HEK293T (cell line): ENCODE measurements at regions not wholly inside any gene's neighbourhood (a gene's known extent, or its start where the extent isn't known, plus 50 kb on each side); places are given as distances from the start of the nearest gene placed in this dataset.

ENCODE experiments used
- CTCF ChIA-PET: fragments of 350-600 bp; formaldehyde crosslinking; extraction: SDS; loops from one replicate; lab custom pipeline; 2021; ENCODE audit warnings: antibody characterized with exemption, inconsistent platforms; lab: Yijun Ruan, JAX
- POLR2A ChIA-PET: fragments of 350-600 bp; formaldehyde crosslinking; extraction: SDS; loops from one replicate; lab custom pipeline; 2020; ENCODE audit warnings: antibody characterized with exemption, inconsistent platforms; lab: Yijun Ruan, JAX
- DNase-seq: peaks from one replicate; pipeline ENCODE4 v3.0.0; 2012; ENCODE audit warnings: mixed read lengths; ENCODE audit errors: extremely low spot score
- ARNT ChIP-seq: fragments of 450-650 bp; IDR thresholded peaks from 2 replicates; pipeline ENCODE4 v1.6.1; 2017; ENCODE audit warnings: mild to moderate bottlenecking
- BHLHE40 ChIP-seq: fragments of 450-650 bp; IDR thresholded peaks from 2 replicates; pipeline ENCODE4 v1.6.1; 2016; ENCODE audit warnings: mild to moderate bottlenecking, moderate library complexity, borderline replicate concordance
- CTBP1 ChIP-seq: fragments of 450-650 bp; IDR thresholded peaks from 2 replicates; pipeline ENCODE4 v1.6.1; 2016; ENCODE audit warnings: borderline replicate concordance
- ELF4 ChIP-seq: fragments of 450-650 bp; IDR thresholded peaks from 2 replicates; pipeline ENCODE4 v1.6.1; 2017; ENCODE audit warnings: antibody characterized with exemption
- FOXA1 ChIP-seq: fragments of 450-650 bp; IDR thresholded peaks from 2 replicates; pipeline ENCODE4 v1.6.1; 2016; ENCODE audit warnings: mild to moderate bottlenecking
- FOXK2 ChIP-seq: fragments of 450-650 bp; IDR thresholded peaks from 2 replicates; pipeline ENCODE4 v1.6.1; 2016; ENCODE audit warnings: mild to moderate bottlenecking
- FOXM1 ChIP-seq: fragments of 450-650 bp; IDR thresholded peaks from 2 replicates; pipeline ENCODE4 v1.6.1; 2017; ENCODE audit warnings: mild to moderate bottlenecking, borderline replicate concordance
- HDGF ChIP-seq: fragments of 450-650 bp; IDR thresholded peaks from 2 replicates; pipeline ENCODE4 v1.6.1; 2017; ENCODE audit warnings: antibody characterized with exemption, borderline replicate concordance
- L3MBTL2 ChIP-seq: fragments of 450-650 bp; conservative IDR thresholded peaks from 2 replicates; pipeline ENCODE4 v1.6.1; 2016; ENCODE audit warnings: mild to moderate bottlenecking
- LEF1 ChIP-seq: fragments of 450-650 bp; IDR thresholded peaks from 2 replicates; pipeline ENCODE4 v1.6.1; 2017; ENCODE audit warnings: mild to moderate bottlenecking, borderline replicate concordance
- NFRKB ChIP-seq: fragments of 450-650 bp; IDR thresholded peaks from 2 replicates; pipeline ENCODE4 v1.6.1; 2016; ENCODE audit warnings: mild to moderate bottlenecking, moderate library complexity
- PKNOX1 ChIP-seq: fragments of 450-650 bp; IDR thresholded peaks from 2 replicates; pipeline ENCODE4 v1.6.1; 2016
- SP1 ChIP-seq: fragments of 450-650 bp; IDR thresholded peaks from 2 replicates; pipeline ENCODE4 v1.6.1; 2017
- SUZ12 ChIP-seq: fragments of 450-650 bp; IDR thresholded peaks from 2 replicates; pipeline ENCODE4 v1.6.1; 2016; ENCODE audit warnings: mild to moderate bottlenecking
- TARDBP ChIP-seq: fragments of 450-650 bp; IDR thresholded peaks from 2 replicates; pipeline ENCODE4 v1.6.1; 2016
- ZNF384 ChIP-seq: fragments of 450-650 bp; IDR thresholded peaks from 2 replicates; pipeline ENCODE4 v1.6.1; 2016

GRCh38 chr14:66174453-66174891 is 311.7 kb upstream of the CCDC196 start:
- POLR2A ChIA-PET = interaction anchor here (1.1 kb wide), 1 partner anchor 9 kb away, joined by 3 read pairs; no protein-coding TSS in a partner anchor

GRCh38 chr14:66177935-66178334 is 308.2 kb upstream of the CCDC196 start:
- TF ChIP-seq TARDBP (no peak), FOXA1 (no peak), ARNT (no peak), CTBP1 (no peak), HDGF (no peak)
- DNase-seq = no peak
- ChIA-PET POLR2A (no interaction called here), CTCF (no interaction called here)

More at GRCh38 chr14:66174453-66174891, 311.7 kb upstream of the CCDC196 start:
- CTCF ChIA-PET = interaction anchor here (0.8 kb wide), 1 partner anchor 214 kb away, joined by 3 read pairs; no protein-coding TSS in a partner anchor
- no peak for DNase-seq
- TF ChIP-seq ZNF384 = no peak
- no peak for TF ChIP-seq FOXM1
- no peak for TF ChIP-seq SUZ12
- no peak for TF ChIP-seq FOXK2
- no peak for TF ChIP-seq LEF1
- TF ChIP-seq SP1 = no peak
- TF ChIP-seq FOXA1 = no peak
- TF ChIP-seq NFRKB = no peak
- TF ChIP-seq CTBP1 = no peak
- TF ChIP-seq PKNOX1 = no peak
- TF ChIP-seq ARNT = no peak
- TF ChIP-seq ELF4 = no peak
- no peak for TF ChIP-seq HDGF
- TF ChIP-seq BHLHE40 = no peak
- TF ChIP-seq TARDBP = no peak
- no peak for TF ChIP-seq L3MBTL2

GRCh38 chr14:66196670-66197069 is 289.5 kb upstream of the CCDC196 start:
- CTCF ChIA-PET = no interaction called here
- DNase-seq = no peak
- POLR2A ChIA-PET = no interaction called here
- TF ChIP-seq TARDBP = no peak
- TF ChIP-seq ZNF384 = no peak

- ChIA-PET POLR2A (no interaction called here), CTCF (no interaction called here)
- TF ChIP-seq NFRKB (no peak), TARDBP (no peak), L3MBTL2 (no peak), CTBP1 (no peak), ELF4 (no peak), SP1 (no peak), FOXA1 (no peak), SUZ12 (no peak), PKNOX1 (no peak), ZNF384 (no peak), LEF1 (no peak)
- DNase-seq = no peak
Measured at GRCh38 chr14:66197276-66197675, 288.9 kb upstream of the CCDC196 start.

- CTCF ChIA-PET = no interaction called here
- TF ChIP-seq PKNOX1 = no peak
- no peak for TF ChIP-seq SP1
- no peak for TF ChIP-seq NFRKB
- no peak for TF ChIP-seq HDGF
- no peak for TF ChIP-seq ARNT
- TF ChIP-seq TARDBP = no peak
- no peak for TF ChIP-seq FOXA1
- no peak for TF ChIP-seq L3MBTL2
- no peak for TF ChIP-seq BHLHE40
- TF ChIP-seq ELF4 = no peak
- DNase-seq = no peak
- POLR2A ChIA-PET = no interaction called here
Measured at GRCh38 chr14:66206554-66206953, 279.6 kb upstream of the CCDC196 start.

GRCh38 chr14:66216763-66217162 is 269.4 kb upstream of the CCDC196 start:
- no peak for TF ChIP-seq LEF1
- no peak for TF ChIP-seq SP1
- DNase-seq = no peak
- ChIA-PET CTCF (no interaction called here), POLR2A (no interaction called here)

GRCh38 chr14:66219886-66220285 is 266.3 kb upstream of the CCDC196 start:
- no peak for DNase-seq
- ChIA-PET CTCF (no interaction called here), POLR2A (no interaction called here)
- no peak for TF ChIP-seq CTBP1
- no peak for TF ChIP-seq LEF1
- TF ChIP-seq NFRKB = no peak
- no peak for TF ChIP-seq PKNOX1
- no peak for TF ChIP-seq ELF4
- no peak for TF ChIP-seq FOXA1
- no peak for TF ChIP-seq SP1
- no peak for TF ChIP-seq L3MBTL2
- TF ChIP-seq FOXM1 = no peak
- no peak for TF ChIP-seq FOXK2
- no peak for TF ChIP-seq SUZ12
